NCI-H1436 (cell line): ENCODE measurements at regions not wholly inside any gene's neighbourhood (a gene's known extent, or its start where the extent isn't known, plus 50 kb on each side); places are given as distances from the start of the nearest gene placed in this dataset.

ENCODE experiments used
- DNase-seq: peaks from one replicate; lab custom pipeline; 2025; lab: John Stamatoyannopoulos, UW

GRCh38 chr3:107897471-107898061 is 193.3 kb downstream of the CD47 start:
- peak; percentile 36 for DNase-seq

- no peak for DNase-seq
Measured at GRCh38 chr3:107894998-107895397, 195.8 kb downstream of the CD47 start.

GRCh38 chr3:107892955-107893624 is 197.7 kb downstream of the CD47 start:
- DNase-seq: no peak

GRCh38 chr3:107884719-107885460 is 205.9 kb downstream of the CD47 start:
- peak; percentile 13 for DNase-seq

- DNase-seq: no peak
Measured at GRCh38 chr3:107884028-107884427, 206.8 kb downstream of the CD47 start.

GRCh38 chr3:107882881-107883280 is 207.9 kb downstream of the CD47 start:
- no peak for DNase-seq

- no peak for DNase-seq
Measured at GRCh38 chr3:107882261-107882660, 208.6 kb downstream of the CD47 start.

- no peak for DNase-seq
Measured at GRCh38 chr3:107881509-107881908, 209.3 kb downstream of the CD47 start.

- DNase-seq: no peak
Measured at GRCh38 chr3:107880702-107881101, 210.1 kb downstream of the CD47 start.

- no peak for DNase-seq
Measured at GRCh38 chr3:107877936-107878335, 212.9 kb downstream of the CD47 start.

- DNase-seq: no peak
Measured at GRCh38 chr3:107870943-107871638, 219.7 kb downstream of the CD47 start.

- DNase-seq: no peak
Measured at GRCh38 chr3:107870096-107870495, 220.7 kb downstream of the CD47 start.

- no peak for DNase-seq
Measured at GRCh38 chr3:107868449-107868848, 222.4 kb downstream of the CD47 start.

GRCh38 chr3:107861904-107862303 is 228.9 kb downstream of the CD47 start:
- DNase-seq: peak; percentile 38

- no peak for DNase-seq
Measured at GRCh38 chr3:107861422-107861821, 229.4 kb downstream of the CD47 start.
